ENCODE measurements at regions not wholly inside any gene's neighbourhood (a gene's known extent, or its start where the extent isn't known, plus 50 kb on each side); places are given as distances from the start of the nearest gene placed in this dataset.
"Not testable (repeated sequence)": the region's sequence is repeated elsewhere in the genome, so short reads cannot be mapped to it uniquely, and the experiment has no call there.

GRCh38 chr5:162209005-162209605 is 141.5 kb downstream of the GABRG2 start:
- DNase-seq (ENCODE audit: low read depth), result no peak

GRCh38 chr5:162214551-162214950 is 147.0 kb downstream of the GABRG2 start:
- DNase-seq (ENCODE audit: low read depth), result no peak

GRCh38 chr5:162217037-162217436 is 149.5 kb downstream of the GABRG2 start:
- no peak for DNase-seq (ENCODE audit: low read depth)

GRCh38 chr5:162221910-162222309 is 154.3 kb downstream of the GABRG2 start:
- no peak for DNase-seq (ENCODE audit: low read depth)

- DNase-seq (ENCODE audit: low read depth), result no peak
These were observed 159.5 kb downstream of the GABRG2 start for GRCh38 chr5:162227075-162227474.

GRCh38 chr5:162230348-162230747 is 162.8 kb downstream of the GABRG2 start:
- DNase-seq (ENCODE audit: low read depth), result no peak

- no peak for DNase-seq (ENCODE audit: low read depth)
These were observed 163.9 kb downstream of the GABRG2 start for GRCh38 chr5:162231522-162231921.

- no peak for DNase-seq (ENCODE audit: low read depth)
These were observed 173.2 kb downstream of the GABRG2 start for GRCh38 chr5:162240734-162241133.

GRCh38 chr5:162242416-162242815 is 174.8 kb downstream of the GABRG2 start:
- DNase-seq (ENCODE audit: low read depth), result no peak

- DNase-seq (ENCODE audit: low read depth), result no peak
These were observed 176.1 kb downstream of the GABRG2 start for GRCh38 chr5:162243651-162244050.

- DNase-seq (ENCODE audit: low read depth), result no peak
These were observed 180.6 kb downstream of the GABRG2 start for GRCh38 chr5:162248107-162248713.

- no peak for DNase-seq (ENCODE audit: low read depth)
These were observed 189.1 kb downstream of the GABRG2 start for GRCh38 chr5:162256711-162257110.

GRCh38 chr5:162268694-162269481 is 201.3 kb downstream of the GABRG2 start:
- no peak for DNase-seq (ENCODE audit: low read depth)

GRCh38 chr5:162272417-162272816 is 204.8 kb downstream of the GABRG2 start:
- DNase-seq (ENCODE audit: low read depth), result no peak

GRCh38 chr5:162274679-162275078 is 207.1 kb downstream of the GABRG2 start:
- DNase-seq (ENCODE audit: low read depth), result no peak

GRCh38 chr5:162275387-162275786 is 207.8 kb downstream of the GABRG2 start:
- DNase-seq (ENCODE audit: low read depth), result not testable (repeated sequence)

GRCh38 chr5:162282191-162282590 is 214.6 kb downstream of the GABRG2 start:
- no peak for DNase-seq (ENCODE audit: low read depth)

GRCh38 chr5:162283609-162284008 is 216.0 kb downstream of the GABRG2 start:
- DNase-seq (ENCODE audit: low read depth), result no peak

- DNase-seq (ENCODE audit: low read depth), result no peak
These were observed 221.2 kb downstream of the GABRG2 start for GRCh38 chr5:162288647-162289296.

GRCh38 chr5:162289489-162289888 is 221.9 kb downstream of the GABRG2 start:
- no peak for DNase-seq (ENCODE audit: low read depth)

GRCh38 chr5:162299793-162300192 is 232.2 kb downstream of the GABRG2 start:
- DNase-seq (ENCODE audit: low read depth), result no peak

GRCh38 chr5:162301356-162301755 is 233.8 kb downstream of the GABRG2 start:
- DNase-seq (ENCODE audit: low read depth), result no peak

GRCh38 chr5:162323466-162323865 is 255.9 kb downstream of the GABRG2 start:
- DNase-seq (ENCODE audit: low read depth), result no peak

All from activated T-cell treated with anti-CD3 and anti-CD28 coated beads for 1 hour (primary cell).